H9 (cell line): ENCODE measurements at regions not wholly inside any gene's neighbourhood (a gene's known extent, or its start where the extent isn't known, plus 50 kb on each side); places are given as distances from the start of the nearest gene placed in this dataset.

Experiments
- DNase-seq: peaks from one replicate; pipeline ENCODE4 v3.0.0-alpha.2; 2017
- H2AFZ ChIP-seq: one replicate; pipeline ENCODE4 v1.6.1; 2013; ENCODE audit warnings: mild to moderate bottlenecking, low read length, control low read depth, moderate library complexity
- H2AK5ac ChIP-seq: 2 replicates; pipeline ENCODE4 v1.6.1; 2013; ENCODE audit warnings: low read length, control low read depth, mixed read lengths; ENCODE audit not compliant: insufficient read length
- H2BK120ac ChIP-seq: one replicate; pipeline ENCODE4 v1.6.1; 2013; ENCODE audit warnings: low read depth, mild to moderate bottlenecking, low read length, control low read depth, inconsistent platforms; ENCODE audit not compliant: poor library complexity, severe bottlenecking
- H2BK12ac ChIP-seq: 2 replicates; pipeline ENCODE4 v1.6.1; 2013; ENCODE audit warnings: low read length, control low read depth, mixed read lengths, low read depth; ENCODE audit not compliant: insufficient read length
- H2BK15ac ChIP-seq: 2 replicates; pipeline ENCODE4 v1.6.1; 2013; ENCODE audit warnings: low read depth, low read length, control low read depth
- H2BK20ac ChIP-seq: one replicate; pipeline ENCODE4 v1.6.1; 2013; ENCODE audit warnings: low read depth, mild to moderate bottlenecking, low read length, control low read depth, inconsistent platforms; ENCODE audit not compliant: poor library complexity, severe bottlenecking
- H2BK5ac ChIP-seq: 2 replicates; pipeline ENCODE4 v1.6.1; 2013; ENCODE audit warnings: low read length, control low read depth, mixed read lengths; ENCODE audit not compliant: insufficient read length
- H3K14ac ChIP-seq: 2 replicates; pipeline ENCODE4 v1.6.1; 2013; ENCODE audit warnings: low read length, control low read depth; ENCODE audit not compliant: insufficient read depth
- H3K18ac ChIP-seq: 2 replicates; pipeline ENCODE4 v1.6.1; 2013; ENCODE audit warnings: low read depth, mild to moderate bottlenecking, mixed read lengths, low read length, control low read depth; ENCODE audit not compliant: insufficient read length
- H3K23ac ChIP-seq: 2 replicates; pipeline ENCODE4 v1.6.1; 2013; ENCODE audit warnings: low read length, control low read depth, mixed read lengths, low read depth; ENCODE audit not compliant: insufficient read length
- H3K23me2 ChIP-seq: 2 replicates; pipeline ENCODE4 v1.6.1; 2013; ENCODE audit warnings: low read depth, mild to moderate bottlenecking, mixed read lengths, low read length, control low read depth; ENCODE audit not compliant: insufficient read length, poor library complexity, severe bottlenecking
- H3K27ac ChIP-seq: 2 replicates; pipeline ENCODE4 v1.5.1; 2013; ENCODE audit warnings: low read length, control low read depth, mixed read lengths, low read depth; ENCODE audit not compliant: insufficient read length
- H3K27me3 ChIP-seq: 2 replicates; pipeline ENCODE4 v1.6.1; 2013; ENCODE audit warnings: low read length, control low read depth, inconsistent platforms; ENCODE audit not compliant: insufficient read depth
- H3K4ac ChIP-seq: 2 replicates; pipeline ENCODE4 v1.6.1; 2013; ENCODE audit warnings: low read depth, mild to moderate bottlenecking, control low read depth, inconsistent platforms, low read length, moderate library complexity
- H3K4me1 ChIP-seq: 2 replicates; pipeline ENCODE4 v1.6.1; 2013; ENCODE audit warnings: low read length, control low read depth, inconsistent platforms; ENCODE audit not compliant: insufficient read depth
- H3K4me2 ChIP-seq: 2 replicates; pipeline ENCODE4 v1.6.1; 2013; ENCODE audit warnings: low read length, control low read depth, mixed read lengths; ENCODE audit not compliant: insufficient read length, insufficient read depth
- H3K56ac ChIP-seq: 2 replicates; pipeline ENCODE4 v1.6.1; 2013; ENCODE audit warnings: low read depth, mild to moderate bottlenecking, mixed read lengths, low read length, control low read depth; ENCODE audit not compliant: insufficient read length
- H3K79me1 ChIP-seq: 2 replicates; pipeline ENCODE4 v1.6.1; 2013; ENCODE audit warnings: low read depth, mild to moderate bottlenecking, moderate library complexity, low read length, control low read depth, inconsistent platforms; ENCODE audit not compliant: insufficient read depth, poor library complexity, severe bottlenecking
- H3K79me2 ChIP-seq: 2 replicates; pipeline ENCODE4 v1.6.1; 2013; ENCODE audit warnings: low read length, control low read depth, inconsistent platforms; ENCODE audit not compliant: insufficient read depth
- H3K9ac ChIP-seq: 2 replicates; pipeline ENCODE4 v1.6.1; 2013; ENCODE audit warnings: low read length, control low read depth, mixed read lengths; ENCODE audit not compliant: insufficient read length; ENCODE audit errors: extremely low read depth
- H3K9me3 ChIP-seq: one replicate; pipeline ENCODE4 v1.6.1; 2013; ENCODE audit warnings: low read depth, low read length, inconsistent platforms; ENCODE audit not compliant: control insufficient read depth
- H3T11ph ChIP-seq: one replicate; pipeline ENCODE4 v1.6.1; 2013; ENCODE audit warnings: mild to moderate bottlenecking, low read length, control low read depth, inconsistent platforms
- H4K20me1 ChIP-seq: one replicate; pipeline ENCODE4 v1.6.1; 2013; ENCODE audit not compliant: control insufficient read depth, insufficient read length, insufficient read depth
- H4K5ac ChIP-seq: 2 replicates; pipeline ENCODE4 v1.6.1; 2013; ENCODE audit warnings: low read depth, mild to moderate bottlenecking, mixed read lengths, low read length, control low read depth; ENCODE audit not compliant: insufficient read length
- H4K8ac ChIP-seq: replicated peaks from 2 replicates; pipeline ENCODE4 v1.6.1; 2013; ENCODE audit warnings: low read length, control low read depth, mixed read lengths, low read depth; ENCODE audit not compliant: insufficient read length
- H4K91ac ChIP-seq: 2 replicates; pipeline ENCODE4 v1.6.1; 2013; ENCODE audit warnings: low read depth, mild to moderate bottlenecking, moderate library complexity, mixed read lengths, low read length, control low read depth; ENCODE audit not compliant: insufficient read length
- H3K27ac Mint-ChIP-seq, 3 experiments: 2 replicates in 2 of 3; 3 replicates in 1 of 3; pipeline ENCODE4 v1.8.0; 2020 to 2021; ENCODE audit warnings: mixed read lengths in 3 of 3, mild to moderate bottlenecking in 1 of 3, moderate library complexity in 1 of 3
- H3K27me3 Mint-ChIP-seq: 2 replicates; pipeline ENCODE4 v1.8.0; 2021; ENCODE audit warnings: low read depth, mild to moderate bottlenecking, moderate library complexity, mixed read lengths
- H3K36me3 Mint-ChIP-seq, 3 experiments: 2 replicates in 2 of 3; 3 replicates in 1 of 3; pipeline ENCODE4 v1.8.0; 2020 to 2021; ENCODE audit warnings: low read depth in 3 of 3, mixed read lengths in 3 of 3; ENCODE audit not compliant: insufficient read depth in 1 of 3
- H3K4me1 Mint-ChIP-seq, 2 experiments: 2 replicates each; pipeline ENCODE4 v1.8.0; 2020; ENCODE audit warnings: mixed read lengths in 2 of 2
- H3K4me3 Mint-ChIP-seq, 2 experiments: 2 replicates in 1 of 2; 3 replicates in 1 of 2; pipeline ENCODE4 v1.8.0; 2020 to 2021; ENCODE audit warnings: mild to moderate bottlenecking in 2 of 2, mixed read lengths in 2 of 2, moderate library complexity in 1 of 2
- H3K9me3 Mint-ChIP-seq, 2 experiments: 2 replicates in 1 of 2; 3 replicates in 1 of 2; pipeline ENCODE4 v1.8.0; 2020; ENCODE audit warnings: mild to moderate bottlenecking in 2 of 2, mixed read lengths in 2 of 2, moderate library complexity in 1 of 2
- WGBS: extraction: QIAGEN DNeasy Blood & Tissue Kit; methylation state at CpG from one replicate; pipeline ENCODE4 v1.1.7; 2013; ENCODE audit warnings: missing lambda C conversion rate, low lambda C conversion rate, mixed read lengths; ENCODE audit not compliant: insufficient read length; ENCODE audit errors: extremely low coverage; 5-methylcytosine and 5-hydroxymethylcytosine counted together
- TF ChIP-seq, protein P1 (sequence below): fragments of 200-600 bp; sonication (generic); conservative IDR thresholded peaks from 3 replicates; pipeline ENCODE4 v1.8.0; 2021; ENCODE audit warnings: antibody characterized with exemption, mild to moderate bottlenecking

DNA sequence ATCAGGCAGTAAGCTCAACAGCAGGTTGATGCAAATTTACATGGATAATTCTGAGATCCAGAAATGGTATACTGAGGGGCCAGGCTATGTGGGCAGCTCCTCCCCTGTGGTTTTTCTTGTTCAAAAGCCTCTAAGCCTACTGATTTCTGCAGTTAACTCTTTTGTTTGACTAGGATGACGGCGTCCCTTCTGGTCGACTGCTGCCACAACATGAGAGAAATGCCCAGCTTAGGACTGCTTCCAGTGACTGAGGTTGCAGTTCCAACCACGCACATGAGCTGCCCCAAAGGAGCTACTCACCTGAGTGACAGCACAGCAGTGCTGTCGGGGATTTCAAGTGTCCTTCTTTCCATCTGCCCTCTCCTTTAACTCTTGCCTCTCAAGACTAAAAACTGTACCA is 973.0 kb upstream of the GHITM start:
- H3K36me3 Mint-ChIP-seq = no peaks in the 10 kb centered on the region
- no peaks in the 10 kb centered on the region for H3K27me3 ChIP-seq
- no peak overlapping the region for H4K8ac ChIP-seq
- WGBS = no CpG with 5 or more reads among the region's 5 CpGs
- H3K79me1 ChIP-seq = no peaks in the 10 kb centered on the region
- H3K18ac ChIP-seq = no peak overlapping the region
- H3K23ac ChIP-seq = no peak overlapping the region
- no peak overlapping the region for H2AFZ ChIP-seq
- no peak overlapping the region for H3K9ac ChIP-seq
- H2BK5ac ChIP-seq = no peak overlapping the region
- no peak overlapping the region for H4K5ac ChIP-seq
- H3K27me3 Mint-ChIP-seq = no peaks in the 10 kb centered on the region
- H3K27ac Mint-ChIP-seq = no peak overlapping the region; a peak in 1 of 7 replicates
- H3K4me1 Mint-ChIP-seq = peaks cover 9 to 17% of the 10 kb centered on the region in 2 experiments
- H3K56ac ChIP-seq = no peak overlapping the region
- no peaks in the 10 kb centered on the region for H4K20me1 ChIP-seq
- H2BK15ac ChIP-seq = no peak overlapping the region
- TF ChIP-seq, protein P1, sequence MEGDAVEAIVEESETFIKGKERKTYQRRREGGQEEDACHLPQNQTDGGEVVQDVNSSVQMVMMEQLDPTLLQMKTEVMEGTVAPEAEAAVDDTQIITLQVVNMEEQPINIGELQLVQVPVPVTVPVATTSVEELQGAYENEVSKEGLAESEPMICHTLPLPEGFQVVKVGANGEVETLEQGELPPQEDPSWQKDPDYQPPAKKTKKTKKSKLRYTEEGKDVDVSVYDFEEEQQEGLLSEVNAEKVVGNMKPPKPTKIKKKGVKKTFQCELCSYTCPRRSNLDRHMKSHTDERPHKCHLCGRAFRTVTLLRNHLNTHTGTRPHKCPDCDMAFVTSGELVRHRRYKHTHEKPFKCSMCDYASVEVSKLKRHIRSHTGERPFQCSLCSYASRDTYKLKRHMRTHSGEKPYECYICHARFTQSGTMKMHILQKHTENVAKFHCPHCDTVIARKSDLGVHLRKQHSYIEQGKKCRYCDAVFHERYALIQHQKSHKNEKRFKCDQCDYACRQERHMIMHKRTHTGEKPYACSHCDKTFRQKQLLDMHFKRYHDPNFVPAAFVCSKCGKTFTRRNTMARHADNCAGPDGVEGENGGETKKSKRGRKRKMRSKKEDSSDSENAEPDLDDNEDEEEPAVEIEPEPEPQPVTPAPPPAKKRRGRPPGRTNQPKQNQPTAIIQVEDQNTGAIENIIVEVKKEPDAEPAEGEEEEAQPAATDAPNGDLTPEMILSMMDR = peak; percentile 63
- H3K4me3 Mint-ChIP-seq = no peak overlapping the region
- no peak overlapping the region for H4K91ac ChIP-seq
- no peaks in the 10 kb centered on the region for H3K23me2 ChIP-seq
- no peaks in the 10 kb centered on the region for H3K79me2 ChIP-seq
- no peaks in the 10 kb centered on the region; the same call in 1 of the 2 replicates for H3K4me1 ChIP-seq
- H2BK120ac ChIP-seq = no peak overlapping the region
- no peak overlapping the region for H3K27ac ChIP-seq
- H3K9me3 ChIP-seq = no peaks in the 10 kb centered on the region
- DNase-seq = peak; percentile 80
- H3K4ac ChIP-seq = no peak overlapping the region
- H3K4me2 ChIP-seq = no peak overlapping the region
- H3K14ac ChIP-seq = no peak overlapping the region
- no peak overlapping the region for H2AK5ac ChIP-seq
- no peak overlapping the region for H2BK20ac ChIP-seq
- no peaks in the 10 kb centered on the region for H3K9me3 Mint-ChIP-seq
- H2BK12ac ChIP-seq = no peak overlapping the region
- no peak overlapping the region for H3T11ph ChIP-seq
